Aorta (tissue), 5 donors: ENCODE measurements at regions not wholly inside any gene's neighbourhood (a gene's known extent, or its start where the extent isn't known, plus 50 kb on each side); places are given as distances from the start of the nearest gene placed in this dataset.

Experiments used
- ATAC-seq: fragments of 200-7000 bp; cut with Tn5 transposase; one replicate; pipeline ENCODE4 v1.9.1; 2022; ENCODE audit warnings: moderate library complexity; ENCODE audit not compliant: low FRiP score
- DNase-seq, 2 donors: peaks; one replicate each; pipeline ENCODE4 v3.0.0-alpha.2; 2020
- H3K27ac ChIP-seq, 2 donors: one replicate each; pipeline ENCODE4 v1.5.1; 2013; ENCODE audit warnings: low read length in 2 of 2, mild to moderate bottlenecking in 2 of 2, moderate library complexity in 2 of 2, control low read depth in 1 of 2, inconsistent platforms in 1 of 2, low read depth in 1 of 2
- H3K27me3 ChIP-seq, 2 donors: one replicate each; pipeline ENCODE4 v1.6.1; 2013; ENCODE audit warnings: control low read depth in 1 of 2, low read length in 1 of 2, mild to moderate bottlenecking in 1 of 2, moderate library complexity in 1 of 2; ENCODE audit not compliant: insufficient read depth in 2 of 2, control insufficient read depth in 1 of 2
- H3K36me3 ChIP-seq, 2 donors: one replicate each; pipeline ENCODE4 v1.6.1; 2013; ENCODE audit warnings: control low read depth in 1 of 2, low read length in 1 of 2, mild to moderate bottlenecking in 1 of 2; ENCODE audit not compliant: insufficient read depth in 2 of 2, control insufficient read depth in 1 of 2
- H3K4me1 ChIP-seq, 2 donors: one replicate each; pipeline ENCODE4 v1.6.1; 2013; ENCODE audit warnings: low read length in 2 of 2, control low read depth in 1 of 2, mild to moderate bottlenecking in 1 of 2, moderate library complexity in 1 of 2; ENCODE audit not compliant: insufficient read depth in 2 of 2, control insufficient read depth in 1 of 2
- H3K4me3 ChIP-seq, 2 donors: one replicate each; pipeline ENCODE4 v1.5.1; 2013; ENCODE audit warnings: low read length in 2 of 2, control low read depth in 1 of 2, mild to moderate bottlenecking in 1 of 2
- H3K9me3 ChIP-seq: one replicate; pipeline ENCODE4 v1.6.1; 2013; ENCODE audit warnings: mild to moderate bottlenecking, low read length; ENCODE audit not compliant: control insufficient read depth
- WGBS, 2 donors: extraction: QIAGEN DNeasy Blood & Tissue Kit; methylation state at CpG; one replicate each; pipeline ENCODE4 v1.1.7; 2013; 5-methylcytosine and 5-hydroxymethylcytosine counted together
- intact Hi-C, 2 donors: fragments of 100-400 bp; cut with DNase I; formaldehyde crosslinking; loops; one replicate each; pipeline versions ENCODE4 v1.14.2 to v1.15.0; 2022
- donor health status: healthy with polysubstance abuse.
- donor health status: Bipolar disorder and iron deficiency.
- donor health status: DM: no; HTN: no; CAD: no.
- donor health status: DM: no; HTN: no; CAD: no.
- donor health status: DM: yes; HTN: yes; CAD: no.

DNA sequence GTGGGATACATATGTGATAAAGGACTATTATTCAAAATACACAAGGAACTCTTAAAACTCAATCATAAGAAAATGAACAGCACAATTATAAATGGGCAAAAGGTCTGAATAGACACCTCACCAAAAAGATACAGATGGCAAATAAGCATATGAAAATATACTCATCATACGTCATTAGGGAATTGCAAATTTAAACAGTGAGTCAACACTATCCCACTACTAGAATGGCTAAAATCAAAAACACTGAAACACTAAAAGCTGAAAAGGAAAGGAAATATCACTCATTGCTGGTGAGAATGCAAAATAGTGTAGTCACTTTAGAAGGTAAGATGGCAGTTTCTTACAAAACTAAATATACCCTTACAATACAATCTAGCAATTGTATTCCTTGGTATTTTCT lies 597.0 kb upstream of the PABPC4L start:
- no peak overlapping the region for H3K27ac ChIP-seq
- H3K9me3 ChIP-seq: no peaks in the 10 kb centered on the region
- WGBS, 2 donors: 87 to 97% methylated on average over 1 of the region's 1 CpG
- no peaks in the 10 kb centered on the region for H3K36me3 ChIP-seq
- no peaks in the 10 kb centered on the region for H3K4me1 ChIP-seq
- intact Hi-C loops: no loop called here
- ATAC-seq (no peak), DNase-seq (no peak)
- no peak overlapping the region for H3K4me3 ChIP-seq
- no peaks in the 10 kb centered on the region for H3K27me3 ChIP-seq

DNA sequence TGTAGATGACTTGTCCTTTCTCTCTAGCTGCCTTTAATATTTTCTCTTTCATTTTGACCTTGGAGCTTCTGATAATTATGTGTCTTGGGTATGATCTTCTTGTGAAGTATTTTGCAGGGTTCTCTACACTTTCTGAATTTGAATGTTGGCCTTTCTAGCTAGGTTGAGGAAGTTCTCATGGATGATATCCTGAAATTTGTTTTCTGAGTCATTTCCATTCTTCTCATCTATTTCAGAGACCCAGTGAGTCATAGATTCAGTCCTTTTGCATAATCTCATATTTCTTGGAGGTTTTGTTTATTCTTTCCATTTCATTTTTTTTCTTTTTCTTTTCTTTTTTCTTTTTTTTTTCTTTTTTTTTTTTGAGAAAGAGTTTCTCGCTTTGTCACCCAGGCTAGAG lies 585.7 kb upstream of the PABPC4L start:
- no peak for DNase-seq
- H3K27ac ChIP-seq: no peak overlapping the region
- no peak for ATAC-seq
- H3K27me3 ChIP-seq: peaks cover 0 to 2% of the 10 kb centered on the region in 2 donors
- no peaks in the 10 kb centered on the region for H3K4me1 ChIP-seq
- peaks cover 5% of the 10 kb centered on the region for H3K9me3 ChIP-seq
- WGBS, 2 donors: 94 to 95% methylated on average over 1 of the region's 1 CpG
- no peaks in the 10 kb centered on the region for H3K36me3 ChIP-seq
- H3K4me3 ChIP-seq: no peak overlapping the region
- intact Hi-C loops: no loop called here

DNA sequence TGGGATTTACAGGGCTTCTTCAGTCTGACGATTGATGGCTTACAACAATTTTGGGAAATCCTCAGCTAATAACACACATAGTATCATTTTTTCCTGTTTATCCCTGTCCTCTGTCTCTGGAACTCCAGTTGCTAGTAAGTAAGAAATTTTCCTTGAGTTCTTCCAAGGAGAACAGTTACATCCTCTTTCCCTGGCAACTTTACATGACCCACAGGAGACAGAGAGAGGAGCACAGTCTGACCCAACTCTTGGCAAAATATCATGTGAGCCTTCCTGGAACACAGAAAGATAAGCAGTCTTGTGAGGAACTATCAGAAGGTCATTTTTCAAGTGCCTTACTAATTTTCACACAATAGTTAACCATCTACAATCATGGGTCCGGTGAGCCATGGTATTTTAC lies 578.7 kb upstream of the PABPC4L start:
- no peaks in the 10 kb centered on the region for H3K9me3 ChIP-seq
- no peak overlapping the region for H3K27ac ChIP-seq
- intact Hi-C loops: no loop called here
- H3K4me1 ChIP-seq: no peaks in the 10 kb centered on the region
- no peak for DNase-seq
- ATAC-seq: no peak
- 74 to 75% methylated on average over 2 of the region's 2 CpGs for WGBS, 2 donors
- H3K4me3 ChIP-seq: no peak overlapping the region
- no peaks in the 10 kb centered on the region for H3K36me3 ChIP-seq
- no peaks in the 10 kb centered on the region for H3K27me3 ChIP-seq

DNA sequence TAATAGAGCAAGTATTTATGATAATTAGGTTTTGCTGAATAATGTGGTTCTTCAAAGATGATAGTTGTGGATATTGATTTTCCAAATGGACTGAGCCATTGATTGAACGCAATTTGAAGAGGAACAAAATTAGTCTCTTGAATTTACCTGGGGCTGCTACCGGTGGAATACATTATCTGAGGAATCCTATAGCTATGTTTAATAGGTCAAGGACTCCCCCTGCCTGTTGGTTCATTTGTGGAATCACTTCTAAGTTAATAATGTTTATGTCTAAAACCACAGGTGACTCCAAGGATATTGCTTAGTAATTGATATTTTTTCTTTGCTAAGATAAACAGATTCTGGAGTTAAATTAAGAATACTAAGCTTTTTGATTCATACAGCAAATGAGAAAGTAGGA lies 576.0 kb upstream of the PABPC4L start:
- Histone ChIP-seq H3K27ac (no peak overlapping the region), H3K4me3 (no peak overlapping the region), H3K4me1 (no peaks in the 10 kb centered on the region), H3K9me3 (no peaks in the 10 kb centered on the region), H3K27me3 (no peaks in the 10 kb centered on the region), H3K36me3 (no peaks in the 10 kb centered on the region)
- DNase-seq (no peak), ATAC-seq (no peak)
- WGBS, 2 donors: 27% methylated on average over 2 of the region's 2 CpGs
- intact Hi-C loops: no loop called here

DNA sequence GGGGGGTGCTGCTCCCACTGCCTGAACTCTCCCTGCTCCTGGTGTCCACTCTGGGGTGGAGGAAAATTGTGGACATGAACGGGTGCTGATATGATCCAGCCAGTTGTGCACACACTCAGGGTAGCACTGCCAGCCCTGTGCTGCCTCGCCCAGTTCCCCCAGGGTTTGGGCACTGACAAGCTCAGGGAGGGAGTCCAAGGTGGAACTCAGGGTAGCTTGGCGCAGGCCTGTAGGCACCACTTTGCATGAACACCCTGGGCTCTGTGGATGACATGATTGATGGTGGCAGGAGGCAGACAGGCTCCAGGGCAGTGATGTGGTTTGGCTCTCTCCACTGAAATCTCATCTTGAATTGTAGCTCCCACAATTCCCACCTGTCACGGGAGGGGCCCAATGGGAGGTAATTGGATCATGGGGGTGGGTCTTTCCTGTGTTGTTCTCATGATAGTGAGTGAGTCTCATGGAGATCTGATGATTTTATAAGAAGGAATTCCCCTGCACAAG lies 572.0 kb upstream of the PABPC4L start:
- no peaks in the 10 kb centered on the region for H3K9me3 ChIP-seq
- intact Hi-C loops: no loop called here
- H3K27ac ChIP-seq: no peak overlapping the region
- no peak overlapping the region for H3K4me3 ChIP-seq
- ATAC-seq (no peak), DNase-seq (peak in 1 of 2 donors; percentile 61)
- no peaks in the 10 kb centered on the region for H3K36me3 ChIP-seq
- H3K27me3 ChIP-seq: no peaks in the 10 kb centered on the region
- WGBS, 2 donors: 89% methylated on average over 4 of the region's 4 CpGs
- no peaks in the 10 kb centered on the region for H3K4me1 ChIP-seq

DNA sequence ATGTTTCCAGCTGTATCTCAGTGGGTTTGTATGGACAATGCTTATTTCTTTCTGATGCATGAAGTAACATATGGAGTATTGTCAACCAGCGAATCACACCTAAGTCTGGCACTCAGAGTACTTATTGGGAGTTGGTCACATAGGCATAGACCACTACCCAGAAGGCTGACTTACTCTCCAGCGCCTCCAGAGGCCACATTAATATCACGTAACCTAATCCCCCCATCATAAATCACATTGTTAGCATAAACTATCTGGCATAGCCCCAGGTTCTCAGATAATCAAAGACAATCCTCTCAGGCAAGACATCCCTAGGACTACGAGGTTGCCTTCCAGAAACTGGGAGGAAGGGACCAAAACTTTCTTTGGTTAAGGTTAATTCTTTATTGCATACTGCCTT lies 560.5 kb upstream of the PABPC4L start:
- DNase-seq (no peak), ATAC-seq (no peak)
- H3K9me3 ChIP-seq: no peaks in the 10 kb centered on the region
- intact Hi-C loops: no loop called here
- 78 to 81% methylated on average over 4 of the region's 4 CpGs for WGBS, 2 donors
- no peak overlapping the region for H3K27ac ChIP-seq
- H3K4me3 ChIP-seq: no peak overlapping the region
- H3K4me1 ChIP-seq: no peaks in the 10 kb centered on the region
- H3K27me3 ChIP-seq: no peaks in the 10 kb centered on the region
- H3K36me3 ChIP-seq: no peaks in the 10 kb centered on the region

DNA sequence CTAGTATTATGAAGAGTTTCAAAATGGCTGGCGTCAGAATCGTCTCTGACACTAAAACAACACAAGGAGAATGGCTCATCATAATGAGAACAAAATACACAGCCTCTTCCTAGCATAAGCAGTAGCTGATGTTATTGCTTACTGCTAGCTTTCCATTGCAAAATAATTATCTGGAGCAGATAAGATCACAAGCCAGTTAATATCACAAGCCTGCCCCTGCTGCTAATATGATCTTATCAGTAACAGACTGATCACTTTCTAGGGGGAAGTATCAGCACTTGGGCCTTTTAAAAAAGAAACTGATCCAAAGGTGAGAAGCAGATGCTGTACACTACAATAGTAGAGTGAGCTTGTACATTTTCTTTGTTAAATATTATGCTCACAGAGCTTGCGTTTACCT lies 554.8 kb upstream of the PABPC4L start:
- H3K4me1 ChIP-seq: no peaks in the 10 kb centered on the region
- intact Hi-C loops: no loop called here
- ATAC-seq: no peak
- no peak overlapping the region for H3K27ac ChIP-seq
- no peak for DNase-seq
- 77 to 78% methylated on average over 3 of the region's 3 CpGs for WGBS, 2 donors
- no peaks in the 10 kb centered on the region for H3K9me3 ChIP-seq
- H3K4me3 ChIP-seq: no peak overlapping the region
- H3K27me3 ChIP-seq: no peaks in the 10 kb centered on the region
- H3K36me3 ChIP-seq: no peaks in the 10 kb centered on the region

DNA sequence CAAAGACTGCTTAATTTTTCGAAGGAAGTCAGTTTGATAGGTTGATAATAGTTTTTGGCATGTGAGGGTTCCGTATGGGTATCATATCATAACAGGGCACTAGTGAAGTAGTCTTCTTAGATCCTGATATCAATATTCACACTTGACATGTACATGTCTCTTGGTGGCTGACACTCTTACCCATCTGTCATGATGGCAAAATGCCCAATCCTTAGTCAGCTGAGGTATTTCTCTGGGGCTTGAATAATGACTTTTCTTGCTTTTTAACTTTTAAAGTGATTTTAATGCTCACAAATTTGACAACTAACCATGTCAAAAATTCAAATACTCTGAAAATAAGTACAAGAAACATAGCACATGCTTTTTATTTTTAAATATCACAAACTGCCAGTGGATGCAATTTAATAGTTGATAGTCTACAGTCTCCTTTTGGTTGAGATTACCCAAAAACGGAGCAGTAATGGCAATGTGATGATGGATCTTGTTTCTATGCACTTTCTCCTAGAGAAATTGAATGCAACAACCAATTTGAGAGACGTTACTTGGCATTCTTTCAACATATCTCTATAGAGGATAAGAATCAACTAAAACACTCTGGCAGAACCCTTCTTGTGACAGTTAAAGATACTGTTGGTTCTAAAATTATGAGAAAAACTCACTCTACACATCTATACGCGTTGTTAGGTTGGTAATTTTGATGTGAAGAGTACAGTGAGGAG lies 552.9 kb upstream of the PABPC4L start:
- 57% methylated on average over 6 of the region's 6 CpGs for WGBS, 2 donors

DNA sequence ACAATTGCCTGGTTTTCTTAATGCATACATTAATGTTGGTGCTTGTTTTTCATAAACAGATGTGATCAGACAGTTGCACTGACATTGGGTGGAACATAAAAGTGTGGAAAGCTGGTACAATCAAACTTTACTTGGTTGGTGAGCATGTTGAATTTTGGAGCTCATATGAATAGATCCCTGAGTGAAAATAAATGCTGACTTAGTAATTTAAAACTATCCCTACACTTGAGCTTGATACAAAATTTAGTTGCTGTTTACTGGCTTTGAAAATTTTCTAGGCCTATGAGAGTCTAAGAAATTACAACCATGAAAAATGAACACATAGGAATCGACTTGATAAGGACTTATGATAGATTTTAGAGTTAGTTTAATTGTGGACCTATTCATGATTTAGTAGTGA lies 551.8 kb upstream of the PABPC4L start:
- no peaks in the 10 kb centered on the region for H3K36me3 ChIP-seq
- no peaks in the 10 kb centered on the region for H3K9me3 ChIP-seq
- 71 to 74% methylated on average over 1 of the region's 1 CpG for WGBS, 2 donors
- no peak overlapping the region for H3K27ac ChIP-seq
- H3K4me3 ChIP-seq: no peak overlapping the region
- ATAC-seq (no peak), DNase-seq (no peak)
- intact Hi-C loops: no loop called here
- no peaks in the 10 kb centered on the region for H3K4me1 ChIP-seq
- no peaks in the 10 kb centered on the region for H3K27me3 ChIP-seq

More for the DNA sequence above, 552.9 kb upstream of the PABPC4L start:
- Histone ChIP-seq H3K4me1 (no peaks in the 10 kb centered on the region), H3K27me3 (no peaks in the 10 kb centered on the region), H3K36me3 (no peaks in the 10 kb centered on the region), H3K27ac (no peak overlapping the region), H3K9me3 (no peaks in the 10 kb centered on the region), H3K4me3 (no peak overlapping the region)
- DNase-seq (no peak), ATAC-seq (no peak)
- intact Hi-C loops: no loop called here
